ENCODE measurements at regions not wholly inside any gene's neighbourhood (a gene's known extent, or its start where the extent isn't known, plus 50 kb on each side); places are given as distances from the start of the nearest gene placed in this dataset.

GRCh38 chr14:71394386-71394785 lies 487.1 kb downstream of the PCNX1 start:
- intact Hi-C loops (cut with DNase I; ENCODE audit: low total_unique reads) (no loop called here), in situ Hi-C loops (cut with MboI; ENCODE audit: low pct_ligation_motif_present in 1 of 4, low pct_unique_long_range_greater_than_20kb in 1 of 4, low sequenced_read_pairs in 3 of 4) (no loop called here)
- Histone ChIP-seq H3K4me1 (peaks cover 0 to 5% (median 0%) of the 10 kb centered on the region in 4 donors), H3K4me3 (no peak overlapping the region), H3K27me3 (no peaks in the 10 kb centered on the region), H3K27ac (no peak overlapping the region), H3K9me3 (no peaks in the 10 kb centered on the region), H3K36me3 (no peaks in the 10 kb centered on the region)
- WGBS, 2 donors (ENCODE audit: low coverage in 1 of 2), result 68 to 72% methylated on average over 2 of the region's 2 CpGs
- DNase-seq, result no peak
- no peak for TF ChIP-seq POLR2A (IDR thresholded peaks at IDR 0.05)
- TF ChIP-seq POLR2AphosphoS5 (IDR thresholded peaks at IDR 0.05), result no peak
- TF ChIP-seq, protein P1, sequence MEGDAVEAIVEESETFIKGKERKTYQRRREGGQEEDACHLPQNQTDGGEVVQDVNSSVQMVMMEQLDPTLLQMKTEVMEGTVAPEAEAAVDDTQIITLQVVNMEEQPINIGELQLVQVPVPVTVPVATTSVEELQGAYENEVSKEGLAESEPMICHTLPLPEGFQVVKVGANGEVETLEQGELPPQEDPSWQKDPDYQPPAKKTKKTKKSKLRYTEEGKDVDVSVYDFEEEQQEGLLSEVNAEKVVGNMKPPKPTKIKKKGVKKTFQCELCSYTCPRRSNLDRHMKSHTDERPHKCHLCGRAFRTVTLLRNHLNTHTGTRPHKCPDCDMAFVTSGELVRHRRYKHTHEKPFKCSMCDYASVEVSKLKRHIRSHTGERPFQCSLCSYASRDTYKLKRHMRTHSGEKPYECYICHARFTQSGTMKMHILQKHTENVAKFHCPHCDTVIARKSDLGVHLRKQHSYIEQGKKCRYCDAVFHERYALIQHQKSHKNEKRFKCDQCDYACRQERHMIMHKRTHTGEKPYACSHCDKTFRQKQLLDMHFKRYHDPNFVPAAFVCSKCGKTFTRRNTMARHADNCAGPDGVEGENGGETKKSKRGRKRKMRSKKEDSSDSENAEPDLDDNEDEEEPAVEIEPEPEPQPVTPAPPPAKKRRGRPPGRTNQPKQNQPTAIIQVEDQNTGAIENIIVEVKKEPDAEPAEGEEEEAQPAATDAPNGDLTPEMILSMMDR (IDR thresholded peaks at IDR 0.05), result no peak
- no peak for TF ChIP-seq EP300 (IDR thresholded peaks at IDR 0.05; ENCODE audit: low read depth)

DNA sequence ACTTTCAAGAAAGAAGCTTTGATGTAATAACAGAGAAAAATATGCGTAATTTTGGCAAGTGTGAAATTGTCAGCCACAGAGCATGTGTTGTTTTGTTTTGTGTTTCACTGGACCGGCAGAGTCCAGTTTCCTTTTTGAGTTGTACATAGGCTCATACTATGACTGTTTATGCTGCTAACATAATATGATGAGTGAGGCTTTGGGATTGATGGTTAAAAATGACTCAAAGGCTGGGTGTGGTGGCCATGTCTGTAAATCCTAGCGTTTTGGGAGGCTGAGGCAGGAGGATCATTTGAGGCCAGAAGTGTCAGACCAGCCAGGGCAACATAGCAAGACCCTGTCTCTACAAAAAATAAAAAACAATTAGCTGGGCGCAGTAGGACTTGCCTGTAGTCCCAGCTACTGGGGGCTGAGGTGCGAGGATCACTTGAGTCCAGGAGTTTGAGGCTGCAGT lies 487.9 kb downstream of the PCNX1 start:
- TF ChIP-seq EP300 (IDR thresholded peaks at IDR 0.05; ENCODE audit: low read depth) (no peak), POLR2AphosphoS5 (IDR thresholded peaks at IDR 0.05) (no peak), POLR2A (IDR thresholded peaks at IDR 0.05) (no peak)
- TF ChIP-seq, protein P1 (IDR thresholded peaks at IDR 0.05), result no peak
- 91 to 94% methylated on average over 5 of the region's 5 CpGs for WGBS, 2 donors (ENCODE audit: low coverage in 1 of 2)
- no peaks in the 10 kb centered on the region for H3K27me3 ChIP-seq
- peaks cover 0 to 9% (median 0%) of the 10 kb centered on the region in 4 donors for H3K4me1 ChIP-seq
- DNase-seq, result no peak
- H3K36me3 ChIP-seq, result no peaks in the 10 kb centered on the region
- H3K4me3 ChIP-seq, result no peak overlapping the region
- intact Hi-C loops (cut with DNase I; ENCODE audit: low total_unique reads) (no loop called here), in situ Hi-C loops (cut with MboI; ENCODE audit: low pct_ligation_motif_present in 1 of 4, low pct_unique_long_range_greater_than_20kb in 1 of 4, low sequenced_read_pairs in 3 of 4) (no loop called here)
- no peaks in the 10 kb centered on the region for H3K9me3 ChIP-seq
- no peak overlapping the region for H3K27ac ChIP-seq

GRCh38 chr14:71395636-71396035 lies 488.4 kb downstream of the PCNX1 start:
- TF ChIP-seq, protein P1 (IDR thresholded peaks at IDR 0.05), result no peak
- TF ChIP-seq POLR2A (IDR thresholded peaks at IDR 0.05) (no peak), EP300 (IDR thresholded peaks at IDR 0.05; ENCODE audit: low read depth) (no peak)
- in situ Hi-C loops (cut with MboI; ENCODE audit: low pct_ligation_motif_present in 1 of 4, low pct_unique_long_range_greater_than_20kb in 1 of 4, low sequenced_read_pairs in 3 of 4), result no loop called here
- WGBS, 2 donors (ENCODE audit: low coverage in 1 of 2), result 98 to 100% methylated on average over 2 of the region's 2 CpGs
- Histone ChIP-seq H3K27me3 (no peaks in the 10 kb centered on the region), H3K9me3 (no peaks in the 10 kb centered on the region), H3K27ac (no peak overlapping the region), H3K4me3 (no peak overlapping the region), H3K4me1 (peaks cover 0 to 9% (median 0%) of the 10 kb centered on the region in 4 donors), H3K36me3 (no peaks in the 10 kb centered on the region)
- intact Hi-C loops (cut with DNase I; ENCODE audit: low total_unique reads), result no loop called here
- DNase-seq, result no peak

GRCh38 chr14:71396050-71396677 lies 488.9 kb downstream of the PCNX1 start:
- no peak overlapping the region for H3K27ac ChIP-seq
- H3K27me3 ChIP-seq, result no peaks in the 10 kb centered on the region
- DNase-seq, result no peak
- H3K4me3 ChIP-seq, result no peak overlapping the region
- in situ Hi-C loops (cut with MboI; ENCODE audit: low pct_ligation_motif_present in 1 of 4, low pct_unique_long_range_greater_than_20kb in 1 of 4, low sequenced_read_pairs in 3 of 4), result no loop called here
- WGBS, 2 donors (ENCODE audit: low coverage in 1 of 2), result 83 to 92% methylated on average over 3 of the region's 3 CpGs
- intact Hi-C loops (cut with DNase I; ENCODE audit: low total_unique reads), result no loop called here
- peaks cover 0 to 14% (median 0%) of the 10 kb centered on the region in 4 donors for H3K4me1 ChIP-seq
- H3K9me3 ChIP-seq, result no peaks in the 10 kb centered on the region
- no peak for TF ChIP-seq POLR2AphosphoS5 (IDR thresholded peaks at IDR 0.05)
- TF ChIP-seq POLR2A (IDR thresholded peaks at IDR 0.05), result no peak
- TF ChIP-seq EP300 (IDR thresholded peaks at IDR 0.05; ENCODE audit: low read depth), result no peak
- TF ChIP-seq, protein P1 (IDR thresholded peaks at IDR 0.05), result no peak
- no peaks in the 10 kb centered on the region for H3K36me3 ChIP-seq

Measured in transverse colon (tissue), 4 donors.